ENCODE measurements at regions not wholly inside any gene's neighbourhood (a gene's known extent, or its start where the extent isn't known, plus 50 kb on each side); places are given as distances from the start of the nearest gene placed in this dataset.

- TF ChIP-seq CTCF (IDR thresholded peaks at IDR 0.05; ENCODE audit: insufficient read depth, low read depth, low read length, missing control alignments) = no peak
- DNase-seq (ENCODE audit: low read depth) = no peak
- H3K4me3 ChIP-seq (ENCODE audit: low read length) = no peak overlapping the region
Observed at GRCh38 chr6:84403545-84403944, 176.1 kb upstream of the CEP162 start.

- H3K4me3 ChIP-seq (ENCODE audit: low read length) = no peak overlapping the region
- no peak for DNase-seq (ENCODE audit: low read depth)
- TF ChIP-seq CTCF (IDR thresholded peaks at IDR 0.05; ENCODE audit: insufficient read depth, low read depth, low read length, missing control alignments) = no peak
Observed at GRCh38 chr6:84399003-84399402, 171.6 kb upstream of the CEP162 start.

GRCh38 chr6:84392261-84392660 is 164.8 kb upstream of the CEP162 start:
- TF ChIP-seq CTCF (IDR thresholded peaks at IDR 0.05; ENCODE audit: insufficient read depth, low read depth, low read length, missing control alignments) = no peak
- DNase-seq (ENCODE audit: low read depth) = no peak
- H3K4me3 ChIP-seq (ENCODE audit: low read length) = no peak overlapping the region

- H3K4me3 ChIP-seq (ENCODE audit: low read length) = no peak overlapping the region
- no peak for TF ChIP-seq CTCF (IDR thresholded peaks at IDR 0.05; ENCODE audit: insufficient read depth, low read depth, low read length, missing control alignments)
- DNase-seq (ENCODE audit: low read depth) = no peak
Observed at GRCh38 chr6:84390851-84391250, 163.4 kb upstream of the CEP162 start.

- no peak for TF ChIP-seq CTCF (IDR thresholded peaks at IDR 0.05; ENCODE audit: insufficient read depth, low read depth, low read length, missing control alignments)
- DNase-seq (ENCODE audit: low read depth) = no peak
- H3K4me3 ChIP-seq (ENCODE audit: low read length) = no peak overlapping the region
Observed at GRCh38 chr6:84390334-84390733, 162.9 kb upstream of the CEP162 start.

- no peak overlapping the region for H3K4me3 ChIP-seq (ENCODE audit: low read length)
- TF ChIP-seq CTCF (IDR thresholded peaks at IDR 0.05; ENCODE audit: insufficient read depth, low read depth, low read length, missing control alignments) = no peak
- no peak for DNase-seq (ENCODE audit: low read depth)
Observed at GRCh38 chr6:84379142-84379541, 151.7 kb upstream of the CEP162 start.

GRCh38 chr6:84372290-84372689 is 144.8 kb upstream of the CEP162 start:
- no peak for TF ChIP-seq CTCF (IDR thresholded peaks at IDR 0.05; ENCODE audit: insufficient read depth, low read depth, low read length, missing control alignments)
- no peak for DNase-seq (ENCODE audit: low read depth)
- no peak overlapping the region for H3K4me3 ChIP-seq (ENCODE audit: low read length)
